ENCODE measurements at regions not wholly inside any gene's neighbourhood (a gene's known extent, or its start where the extent isn't known, plus 50 kb on each side); places are given as distances from the start of the nearest gene placed in this dataset.

DNA sequence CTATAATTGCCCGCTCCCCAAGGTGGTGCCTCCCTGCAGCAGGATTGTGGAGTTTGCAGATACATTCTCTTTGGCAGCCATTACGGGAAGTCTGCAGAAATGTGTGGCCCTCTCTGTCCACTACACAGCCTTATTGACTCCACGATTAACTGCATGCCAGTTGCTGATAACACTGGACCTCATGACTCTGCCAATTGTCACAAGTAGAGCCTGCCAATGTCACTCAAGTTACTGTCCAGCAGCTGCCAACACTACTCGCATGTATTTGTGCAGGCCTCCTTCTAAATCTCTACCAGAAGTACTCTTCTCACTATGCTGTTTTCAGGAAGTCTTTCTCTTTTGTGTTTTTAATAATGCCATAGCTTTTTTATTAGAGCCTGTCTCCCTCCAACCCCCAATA, 128.8 kb downstream of the PPP1R3A start:
- TF ChIP-seq POLR2A (IDR thresholded peaks at IDR 0.05), result no peak
- TF ChIP-seq POLR2AphosphoS5 (IDR thresholded peaks at IDR 0.05), result no peak
- TF ChIP-seq, protein P1, sequence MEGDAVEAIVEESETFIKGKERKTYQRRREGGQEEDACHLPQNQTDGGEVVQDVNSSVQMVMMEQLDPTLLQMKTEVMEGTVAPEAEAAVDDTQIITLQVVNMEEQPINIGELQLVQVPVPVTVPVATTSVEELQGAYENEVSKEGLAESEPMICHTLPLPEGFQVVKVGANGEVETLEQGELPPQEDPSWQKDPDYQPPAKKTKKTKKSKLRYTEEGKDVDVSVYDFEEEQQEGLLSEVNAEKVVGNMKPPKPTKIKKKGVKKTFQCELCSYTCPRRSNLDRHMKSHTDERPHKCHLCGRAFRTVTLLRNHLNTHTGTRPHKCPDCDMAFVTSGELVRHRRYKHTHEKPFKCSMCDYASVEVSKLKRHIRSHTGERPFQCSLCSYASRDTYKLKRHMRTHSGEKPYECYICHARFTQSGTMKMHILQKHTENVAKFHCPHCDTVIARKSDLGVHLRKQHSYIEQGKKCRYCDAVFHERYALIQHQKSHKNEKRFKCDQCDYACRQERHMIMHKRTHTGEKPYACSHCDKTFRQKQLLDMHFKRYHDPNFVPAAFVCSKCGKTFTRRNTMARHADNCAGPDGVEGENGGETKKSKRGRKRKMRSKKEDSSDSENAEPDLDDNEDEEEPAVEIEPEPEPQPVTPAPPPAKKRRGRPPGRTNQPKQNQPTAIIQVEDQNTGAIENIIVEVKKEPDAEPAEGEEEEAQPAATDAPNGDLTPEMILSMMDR (IDR thresholded peaks at IDR 0.05), result no peak

Measured in breast epithelium (tissue), 3 donors.